Thoracic aorta (tissue), 2 donors: ENCODE measurements at regions not wholly inside any gene's neighbourhood (a gene's known extent, or its start where the extent isn't known, plus 50 kb on each side); places are given as distances from the start of the nearest gene placed in this dataset.

Source experiments
- ATAC-seq: fragments of 150-250 bp; one replicate; pipeline ENCODE4 v1.8.0; 2017; ENCODE audit warnings: low read depth; ENCODE audit not compliant: insufficient number of reproducible peaks, low FRiP score
- DNase-seq: peaks from one replicate; pipeline ENCODE4 v3.0.0-alpha.2; 2020; ENCODE audit warnings: low spot score
- H3K27ac ChIP-seq, 2 donors: fragments of 200-600 bp; sonication (generic); 1 replicate in 1 of 2; 2 replicates in 1 of 2; pipeline ENCODE4 v1.5.1; 2016; ENCODE audit warnings: mild to moderate bottlenecking in 2 of 2, moderate library complexity in 2 of 2
- H3K27me3 ChIP-seq: fragments of 200-600 bp; sonication (generic); replicated peaks from 2 replicates; pipeline ENCODE4 v1.6.0; 2016; ENCODE audit warnings: mild to moderate bottlenecking; ENCODE audit not compliant: insufficient read depth
- H3K36me3 ChIP-seq: fragments of 200-600 bp; sonication (generic); one replicate; pipeline ENCODE4 v1.5.1; 2016
- H3K4me1 ChIP-seq, 2 donors: fragments of 200-600 bp; sonication (generic); 1 replicate in 1 of 2; 2 replicates in 1 of 2; pipeline versions ENCODE4 v1.5.1 to v1.6.0; 2016; ENCODE audit warnings: low read depth in 2 of 2, mild to moderate bottlenecking in 1 of 2; ENCODE audit not compliant: control insufficient read depth in 1 of 2
- H3K4me3 ChIP-seq: fragments of 200-600 bp; sonication (generic); 2 replicates; pipeline ENCODE4 v1.5.1; 2016; ENCODE audit warnings: mild to moderate bottlenecking
- H3K9me3 ChIP-seq: fragments of 200-600 bp; sonication (generic); 2 replicates; pipeline ENCODE4 v1.5.1; 2016
- CTCF ChIP-seq: fragments of 200-600 bp; sonication (generic); IDR thresholded peaks from one replicate; pipeline ENCODE4 v1.5.1; 2019; ENCODE audit warnings: antibody characterized with exemption

- Histone ChIP-seq H3K4me3 (no peak overlapping the region), H3K36me3 (no peaks in the 10 kb centered on the region), H3K27me3 (no peaks in the 10 kb centered on the region), H3K27ac (no peak overlapping the region), H3K4me1 (peaks cover 2% of the 10 kb centered on the region in 2 donors), H3K9me3 (no peaks in the 10 kb centered on the region)
- TF ChIP-seq CTCF = no peak
- DNase-seq = no peak
- ATAC-seq = no peak
Measured at GRCh38 chr2:129881786-129882396, 97.6 kb upstream of the RAB6C start.

- Histone ChIP-seq H3K9me3 (no peaks in the 10 kb centered on the region), H3K4me1 (no peaks in the 10 kb centered on the region), H3K36me3 (no peaks in the 10 kb centered on the region), H3K27ac (no peak overlapping the region), H3K27me3 (no peaks in the 10 kb centered on the region), H3K4me3 (no peak overlapping the region)
- no peak for TF ChIP-seq CTCF
- no peak for ATAC-seq
- no peak for DNase-seq
Measured at GRCh38 chr2:129882476-129882875, 97.0 kb upstream of the RAB6C start.

GRCh38 chr2:129883121-129883520 is 96.3 kb upstream of the RAB6C start:
- Histone ChIP-seq H3K4me3 (no peak overlapping the region), H3K27me3 (no peaks in the 10 kb centered on the region), H3K36me3 (no peaks in the 10 kb centered on the region), H3K4me1 (no peaks in the 10 kb centered on the region), H3K9me3 (no peaks in the 10 kb centered on the region), H3K27ac (no peak overlapping the region)
- no peak for TF ChIP-seq CTCF
- ATAC-seq (no peak), DNase-seq (no peak)

GRCh38 chr2:129884221-129884786 is 95.2 kb upstream of the RAB6C start:
- ATAC-seq (no peak), DNase-seq (no peak)
- no peak for TF ChIP-seq CTCF
- H3K36me3 ChIP-seq = no peaks in the 10 kb centered on the region
- H3K9me3 ChIP-seq = no peaks in the 10 kb centered on the region
- no peak overlapping the region for H3K27ac ChIP-seq
- no peak overlapping the region for H3K4me3 ChIP-seq
- no peaks in the 10 kb centered on the region for H3K4me1 ChIP-seq
- H3K27me3 ChIP-seq = no peaks in the 10 kb centered on the region

- Histone ChIP-seq H3K27ac (no peak overlapping the region), H3K4me1 (no peaks in the 10 kb centered on the region), H3K4me3 (no peak overlapping the region), H3K9me3 (no peaks in the 10 kb centered on the region), H3K36me3 (no peaks in the 10 kb centered on the region), H3K27me3 (no peaks in the 10 kb centered on the region)
- no peak for ATAC-seq
- no peak for DNase-seq
- no peak for TF ChIP-seq CTCF
Measured at GRCh38 chr2:129885735-129886134, 93.7 kb upstream of the RAB6C start.
